HCT116 (cell line): ENCODE measurements at regions not wholly inside any gene's neighbourhood (a gene's known extent, or its start where the extent isn't known, plus 50 kb on each side); places are given as distances from the start of the nearest gene placed in this dataset.

Source experiments
- POLR2A ChIP-seq: IDR thresholded peaks from 2 replicates; pipeline ENCODE4 v1.7.0; 2011; ENCODE audit warnings: borderline replicate concordance; ENCODE audit not compliant: insufficient read depth, insufficient read length; ENCODE audit errors: extremely low read depth
- ZNF274 ChIP-seq: fragments of 200-500 bp; sonication (Bioruptor generic); IDR thresholded peaks from 2 replicates; pipeline ENCODE4 v1.6.1; 2014; ENCODE audit warnings: mild to moderate bottlenecking, low read depth, low read length, inconsistent platforms
- TF ChIP-seq, protein P1 (sequence below): IDR thresholded peaks from 2 replicates; pipeline ENCODE4 v1.6.1; 2012

DNA sequence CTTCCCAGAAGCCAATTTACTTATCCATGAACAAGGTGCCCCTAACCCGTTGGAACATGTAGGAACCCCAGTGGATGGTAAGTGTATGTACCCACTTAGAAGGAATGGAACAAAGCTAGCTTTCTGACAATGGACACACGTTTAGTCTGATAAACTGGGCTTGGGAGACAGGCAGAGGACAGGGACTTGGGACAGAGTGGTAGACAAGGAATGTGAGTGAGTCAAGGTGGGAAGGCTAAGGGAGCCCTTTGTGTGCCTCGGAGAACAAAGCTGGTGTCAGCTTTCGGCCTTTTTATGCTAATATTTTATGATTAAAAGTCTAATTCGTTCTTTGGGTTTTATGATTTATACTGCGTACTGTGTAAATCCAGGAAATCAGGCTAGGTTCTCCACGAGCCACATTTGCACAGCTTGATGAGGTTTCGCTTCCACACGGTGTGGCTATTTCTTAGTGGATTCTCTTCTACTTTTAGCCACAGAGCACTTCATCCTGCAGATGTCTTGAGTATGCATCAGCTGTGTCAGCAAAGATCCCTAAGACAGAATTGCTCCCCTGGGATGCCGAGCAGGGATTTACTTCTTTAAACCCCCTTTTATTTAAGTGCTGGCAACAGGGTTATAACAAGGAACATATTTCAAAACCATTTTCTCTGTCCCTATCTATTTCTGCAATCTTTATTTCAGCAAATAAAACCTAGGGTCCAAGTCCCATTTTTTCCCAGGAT, 258.5 kb downstream of the DLEU7 start:
- TF ChIP-seq, protein P1, sequence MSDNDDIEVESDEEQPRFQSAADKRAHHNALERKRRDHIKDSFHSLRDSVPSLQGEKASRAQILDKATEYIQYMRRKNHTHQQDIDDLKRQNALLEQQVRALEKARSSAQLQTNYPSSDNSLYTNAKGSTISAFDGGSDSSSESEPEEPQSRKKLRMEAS: no peak
- TF ChIP-seq POLR2A (no peak), ZNF274 (no peak)
